ENCODE measurements at regions not wholly inside any gene's neighbourhood (a gene's known extent, or its start where the extent isn't known, plus 50 kb on each side); places are given as distances from the start of the nearest gene placed in this dataset.

- ATAC-seq (no peak), DNase-seq (no peak)
- H3K27ac Mint-ChIP-seq, result no peak overlapping the region
- no peaks in the 10 kb centered on the region for H3K27me3 Mint-ChIP-seq
- no peaks in the 10 kb centered on the region for H3K36me3 Mint-ChIP-seq
- H3K4me1 Mint-ChIP-seq, result no peaks in the 10 kb centered on the region
- H3K9me3 Mint-ChIP-seq (ENCODE audit: low read depth), result peaks cover 8% of the 10 kb centered on the region
- H3K4me3 Mint-ChIP-seq, result no peak overlapping the region
- CTCF ChIA-PET, result no interaction called here
These were observed 445.4 kb downstream of the EIPR1 start for GRCh38 chr2:2932189-2932588.

- ATAC-seq (no peak), DNase-seq (peak; percentile 16)
- Mint-ChIP-seq H3K27me3 (no peaks in the 10 kb centered on the region), H3K4me3 (no peak overlapping the region), H3K36me3 (no peaks in the 10 kb centered on the region), H3K4me1 (peaks cover 2% of the 10 kb centered on the region), H3K9me3 (ENCODE audit: low read depth) (peaks cover 1% of the 10 kb centered on the region), H3K27ac (no peak overlapping the region)
- CTCF ChIA-PET, result no interaction called here
These were observed 446.1 kb downstream of the EIPR1 start for GRCh38 chr2:2931318-2932075.

- Mint-ChIP-seq H3K4me1 (peaks cover 2% of the 10 kb centered on the region), H3K27ac (no peak overlapping the region)
- CTCF ChIA-PET, result no interaction called here
These were observed 446.8 kb downstream of the EIPR1 start for GRCh38 chr2:2930841-2931240.

GRCh38 chr2:2926858-2927175 is 450.8 kb downstream of the EIPR1 start:
- CTCF ChIA-PET, result no interaction called here
- H3K36me3 Mint-ChIP-seq, result no peaks in the 10 kb centered on the region
- no peaks in the 10 kb centered on the region for H3K27me3 Mint-ChIP-seq
- DNase-seq, result no peak
- peaks cover 2% of the 10 kb centered on the region for H3K4me1 Mint-ChIP-seq
- no peaks in the 10 kb centered on the region for H3K9me3 Mint-ChIP-seq (ENCODE audit: low read depth)
- H3K27ac Mint-ChIP-seq, result no peak overlapping the region
- ATAC-seq, result no peak
- H3K4me3 Mint-ChIP-seq, result no peak overlapping the region

More at GRCh38 chr2:2930841-2931240, 446.8 kb downstream of the EIPR1 start:
- no peaks in the 10 kb centered on the region for H3K36me3 Mint-ChIP-seq
- ATAC-seq, result no peak
- H3K4me3 Mint-ChIP-seq, result no peak overlapping the region
- no peaks in the 10 kb centered on the region for H3K9me3 Mint-ChIP-seq (ENCODE audit: low read depth)
- peak; percentile 14 for DNase-seq
- no peaks in the 10 kb centered on the region for H3K27me3 Mint-ChIP-seq

- H3K4me3 Mint-ChIP-seq, result no peak overlapping the region
- H3K4me1 Mint-ChIP-seq, result peaks cover 2% of the 10 kb centered on the region
- H3K36me3 Mint-ChIP-seq, result no peaks in the 10 kb centered on the region
- no peaks in the 10 kb centered on the region for H3K9me3 Mint-ChIP-seq (ENCODE audit: low read depth)
- ATAC-seq, result no peak
- peak; percentile 23 for DNase-seq
- CTCF ChIA-PET, result no interaction called here
- no peak overlapping the region for H3K27ac Mint-ChIP-seq
- H3K27me3 Mint-ChIP-seq, result no peaks in the 10 kb centered on the region
These were observed 451.4 kb downstream of the EIPR1 start for GRCh38 chr2:2926009-2926857.

- Mint-ChIP-seq H3K36me3 (no peaks in the 10 kb centered on the region), H3K27ac (no peak overlapping the region), H3K27me3 (no peaks in the 10 kb centered on the region), H3K9me3 (ENCODE audit: low read depth) (no peaks in the 10 kb centered on the region), H3K4me1 (peaks cover 2% of the 10 kb centered on the region), H3K4me3 (no peak overlapping the region)
- ATAC-seq, result no peak
- DNase-seq, result peak; percentile 34
- CTCF ChIA-PET, result no interaction called here
These were observed 455.5 kb downstream of the EIPR1 start for GRCh38 chr2:2922156-2922555.

GRCh38 chr2:2921011-2921720 is 456.5 kb downstream of the EIPR1 start:
- ATAC-seq (no peak), DNase-seq (no peak)
- H3K27me3 Mint-ChIP-seq, result no peaks in the 10 kb centered on the region
- H3K9me3 Mint-ChIP-seq (ENCODE audit: low read depth), result no peaks in the 10 kb centered on the region
- H3K36me3 Mint-ChIP-seq, result no peaks in the 10 kb centered on the region
- H3K4me3 Mint-ChIP-seq, result no peak overlapping the region
- H3K27ac Mint-ChIP-seq, result no peak overlapping the region
- CTCF ChIA-PET, result no interaction called here
- H3K4me1 Mint-ChIP-seq, result no peaks in the 10 kb centered on the region

- Mint-ChIP-seq H3K27me3 (no peaks in the 10 kb centered on the region), H3K9me3 (ENCODE audit: low read depth) (no peaks in the 10 kb centered on the region), H3K27ac (no peak overlapping the region), H3K4me3 (no peak overlapping the region), H3K36me3 (no peaks in the 10 kb centered on the region), H3K4me1 (no peaks in the 10 kb centered on the region)
- DNase-seq (no peak), ATAC-seq (no peak)
- CTCF ChIA-PET, result no interaction called here
These were observed 457.8 kb downstream of the EIPR1 start for GRCh38 chr2:2919574-2920365.

GRCh38 chr2:2919026-2919425 is 458.6 kb downstream of the EIPR1 start:
- H3K27ac Mint-ChIP-seq, result no peak overlapping the region
- H3K36me3 Mint-ChIP-seq, result no peaks in the 10 kb centered on the region
- CTCF ChIA-PET, result no interaction called here
- H3K4me1 Mint-ChIP-seq, result no peaks in the 10 kb centered on the region
- no peak overlapping the region for H3K4me3 Mint-ChIP-seq
- no peaks in the 10 kb centered on the region for H3K27me3 Mint-ChIP-seq
- DNase-seq (peak; percentile 16), ATAC-seq (no peak)
- H3K9me3 Mint-ChIP-seq (ENCODE audit: low read depth), result no peaks in the 10 kb centered on the region

- DNase-seq (no peak), ATAC-seq (no peak)
- CTCF ChIA-PET, result no interaction called here
- Mint-ChIP-seq H3K36me3 (no peaks in the 10 kb centered on the region), H3K27me3 (no peaks in the 10 kb centered on the region), H3K9me3 (ENCODE audit: low read depth) (no peaks in the 10 kb centered on the region), H3K4me3 (no peak overlapping the region), H3K27ac (no peak overlapping the region), H3K4me1 (no peaks in the 10 kb centered on the region)
These were observed 461.0 kb downstream of the EIPR1 start for GRCh38 chr2:2916621-2917020.

- no peaks in the 10 kb centered on the region for H3K9me3 Mint-ChIP-seq (ENCODE audit: low read depth)
- no peaks in the 10 kb centered on the region for H3K27me3 Mint-ChIP-seq
- H3K4me3 Mint-ChIP-seq, result no peak overlapping the region
- H3K36me3 Mint-ChIP-seq, result no peaks in the 10 kb centered on the region
- no peak overlapping the region for H3K27ac Mint-ChIP-seq
- DNase-seq (peak; percentile 1), ATAC-seq (no peak)
- H3K4me1 Mint-ChIP-seq, result no peaks in the 10 kb centered on the region
- CTCF ChIA-PET, result no interaction called here
These were observed 463.4 kb downstream of the EIPR1 start for GRCh38 chr2:2914252-2914651.

- ATAC-seq, result no peak
- no peaks in the 10 kb centered on the region for H3K27me3 Mint-ChIP-seq
- H3K9me3 Mint-ChIP-seq (ENCODE audit: low read depth), result no peaks in the 10 kb centered on the region
- H3K4me3 Mint-ChIP-seq, result no peak overlapping the region
- H3K4me1 Mint-ChIP-seq, result no peaks in the 10 kb centered on the region
- CTCF ChIA-PET, result no interaction called here
- H3K36me3 Mint-ChIP-seq, result no peaks in the 10 kb centered on the region
- no peak overlapping the region for H3K27ac Mint-ChIP-seq
- peak; percentile 8 for DNase-seq
These were observed 464.0 kb downstream of the EIPR1 start for GRCh38 chr2:2913601-2914120.

- Mint-ChIP-seq H3K36me3 (no peaks in the 10 kb centered on the region), H3K4me3 (no peak overlapping the region), H3K27ac (no peak overlapping the region), H3K27me3 (no peaks in the 10 kb centered on the region), H3K4me1 (no peaks in the 10 kb centered on the region), H3K9me3 (ENCODE audit: low read depth) (no peaks in the 10 kb centered on the region)
- CTCF ChIA-PET, result no interaction called here
- DNase-seq (no peak), ATAC-seq (no peak)
These were observed 464.9 kb downstream of the EIPR1 start for GRCh38 chr2:2912731-2913130.

Measured in activated CD8-positive, alpha-beta memory T cell treated with anti-CD3 and anti-CD28 coated beads, Interleukin-2, amount 10 ng/mL, durations not matched to agents 7 days and 5 days (primary cell).